ENCODE measurements at regions not wholly inside any gene's neighbourhood (a gene's known extent, or its start where the extent isn't known, plus 50 kb on each side); places are given as distances from the start of the nearest gene placed in this dataset.

GRCh38 chr9:27625751-27626150, 52.5 kb upstream of the C9orf72 start:
- ChIA-PET CTCF (no interaction called here), POLR2A (no interaction called here)
- Mint-ChIP-seq H3K27me3 (no peaks in the 10 kb centered on the region), H3K4me1 (no peaks in the 10 kb centered on the region), H3K9me3 (no peaks in the 10 kb centered on the region), H3K27ac (no peak overlapping the region), H3K4me3 (no peak overlapping the region), H3K36me3 (ENCODE audit: low read depth) (no peaks in the 10 kb centered on the region)
- no peak for DNase-seq

DNA sequence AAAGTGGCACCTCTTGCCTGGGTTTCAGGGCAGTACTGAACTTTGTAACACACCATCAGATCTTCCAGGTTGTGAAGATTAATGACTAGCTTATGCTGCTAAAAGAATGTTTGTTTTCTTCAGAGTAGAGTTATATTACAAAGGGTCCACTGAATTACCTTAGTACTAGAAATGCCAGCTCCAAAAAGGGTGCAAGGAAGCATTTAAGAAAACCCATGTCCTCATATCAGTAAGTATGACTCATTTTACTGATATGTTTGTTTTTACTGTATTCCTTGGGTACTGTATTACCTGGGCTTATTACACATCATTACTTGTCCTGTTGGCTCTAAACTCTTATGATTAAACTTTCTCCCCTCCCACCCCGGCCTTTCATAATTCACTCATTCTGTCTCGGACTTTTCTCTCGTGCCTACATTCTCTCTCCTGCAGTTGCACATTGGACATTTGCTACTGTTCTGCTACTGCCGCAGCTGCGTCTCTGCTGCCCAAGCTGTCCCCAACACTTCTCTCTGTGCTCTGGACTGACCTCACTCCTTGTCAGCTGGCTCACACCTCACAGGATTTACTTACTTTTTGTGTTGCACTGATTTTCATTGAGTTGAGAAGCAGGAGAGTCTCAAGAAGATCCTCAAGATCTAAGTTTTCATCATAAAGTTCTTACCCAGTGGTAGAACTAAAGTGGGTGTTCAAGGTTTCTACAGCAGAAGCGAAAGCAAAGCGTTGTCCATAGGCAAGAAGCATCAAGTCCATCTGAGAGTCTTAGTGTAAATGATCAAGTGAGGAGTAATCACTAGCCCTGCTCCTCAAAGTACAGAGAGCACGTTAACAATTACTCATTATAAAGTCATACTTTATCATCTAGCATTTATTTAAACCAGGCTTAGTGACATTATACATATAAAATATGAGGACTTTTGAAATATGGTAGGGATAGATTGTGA, 53.2 kb upstream of the C9orf72 start:
- no peak overlapping the region for H3K27ac Mint-ChIP-seq
- no peak for DNase-seq
- ChIA-PET POLR2A (no interaction called here), CTCF (no interaction called here)
- H3K4me3 Mint-ChIP-seq, result no peak overlapping the region
- no peaks in the 10 kb centered on the region for H3K4me1 Mint-ChIP-seq
- H3K9me3 Mint-ChIP-seq, result no peaks in the 10 kb centered on the region
- H3K36me3 Mint-ChIP-seq (ENCODE audit: low read depth), result no peaks in the 10 kb centered on the region
- peaks cover 4% of the 10 kb centered on the region for H3K27me3 Mint-ChIP-seq

DNA sequence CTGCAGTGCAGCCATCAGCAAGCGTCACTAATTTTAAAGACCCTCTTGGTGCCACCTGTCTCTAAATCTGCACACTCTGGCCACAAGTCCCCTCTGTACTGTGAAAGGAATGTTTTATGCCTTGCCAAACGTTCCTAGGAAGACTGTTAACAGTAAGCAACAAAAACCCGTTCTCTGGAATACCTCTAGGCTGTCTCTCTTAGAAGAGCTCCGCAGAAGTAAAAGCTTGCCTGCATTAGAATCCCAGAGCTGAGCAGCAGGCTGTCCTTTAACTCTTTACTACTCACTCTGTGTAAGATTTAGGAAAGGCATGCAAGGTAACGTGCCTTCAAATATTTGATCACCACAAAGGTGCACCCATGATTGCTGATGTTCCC, 53.9 kb upstream of the C9orf72 start:
- Mint-ChIP-seq H3K4me3 (no peak overlapping the region), H3K36me3 (ENCODE audit: low read depth) (no peaks in the 10 kb centered on the region), H3K9me3 (no peaks in the 10 kb centered on the region), H3K27me3 (peaks cover 6% of the 10 kb centered on the region), H3K4me1 (no peaks in the 10 kb centered on the region), H3K27ac (no peak overlapping the region)
- DNase-seq, result no peak
- POLR2A ChIA-PET, result no interaction called here
- CTCF ChIA-PET, result no interaction called here

DNA sequence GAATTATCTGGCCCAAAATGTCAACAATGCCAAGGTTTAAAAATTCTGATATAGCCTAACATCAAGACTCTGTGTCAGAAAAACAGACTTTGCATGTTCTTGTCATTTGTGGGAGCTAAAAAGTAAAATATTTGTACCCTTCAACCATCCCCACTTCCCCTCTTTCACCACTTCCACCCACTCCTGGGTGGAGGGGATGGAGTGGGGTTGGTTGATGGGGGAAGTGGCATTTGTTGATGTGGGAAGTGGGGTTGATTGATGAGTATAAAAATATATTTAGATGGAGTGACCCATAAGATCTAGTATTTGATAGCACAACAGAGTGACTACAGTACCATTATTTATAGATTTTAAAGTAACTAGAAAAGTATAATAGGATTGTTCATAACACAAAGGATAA, 55.0 kb upstream of the C9orf72 start:
- no peak overlapping the region for H3K27ac Mint-ChIP-seq
- DNase-seq, result no peak
- H3K36me3 Mint-ChIP-seq (ENCODE audit: low read depth), result no peaks in the 10 kb centered on the region
- H3K9me3 Mint-ChIP-seq, result no peaks in the 10 kb centered on the region
- CTCF ChIA-PET, result no interaction called here
- POLR2A ChIA-PET, result no interaction called here
- no peak overlapping the region for H3K4me3 Mint-ChIP-seq
- no peaks in the 10 kb centered on the region for H3K4me1 Mint-ChIP-seq
- H3K27me3 Mint-ChIP-seq, result peaks cover 6% of the 10 kb centered on the region

GRCh38 chr9:27629425-27629824, 56.1 kb upstream of the C9orf72 start:
- Mint-ChIP-seq H3K27ac (no peak overlapping the region), H3K4me1 (no peaks in the 10 kb centered on the region), H3K27me3 (peaks cover 10% of the 10 kb centered on the region), H3K36me3 (ENCODE audit: low read depth) (no peaks in the 10 kb centered on the region), H3K4me3 (no peak overlapping the region), H3K9me3 (no peaks in the 10 kb centered on the region)
- CTCF ChIA-PET, result interaction anchor here (1.2 kb wide), 1 partner anchor 10 kb away, joined by 3 read pairs; no protein-coding TSS in a partner anchor
- DNase-seq, result no peak
- POLR2A ChIA-PET, result no interaction called here

- H3K4me3 Mint-ChIP-seq, result no peak overlapping the region
- no peak for DNase-seq
- no peaks in the 10 kb centered on the region for H3K36me3 Mint-ChIP-seq (ENCODE audit: low read depth)
- peaks cover 10% of the 10 kb centered on the region for H3K27me3 Mint-ChIP-seq
- H3K4me1 Mint-ChIP-seq, result no peaks in the 10 kb centered on the region
- H3K9me3 Mint-ChIP-seq, result no peaks in the 10 kb centered on the region
- ChIA-PET CTCF (interaction anchor here (0.9 kb wide), 1 partner anchor 14 kb away, joined by 3 read pairs; no protein-coding TSS in a partner anchor), POLR2A (no interaction called here)
- H3K27ac Mint-ChIP-seq, result no peak overlapping the region
Observed at GRCh38 chr9:27632254-27632653, 59.0 kb upstream of the C9orf72 start.

- ChIA-PET CTCF (no interaction called here), POLR2A (no interaction called here)
- H3K27ac Mint-ChIP-seq, result no peak overlapping the region
- no peak for DNase-seq
- no peaks in the 10 kb centered on the region for H3K4me1 Mint-ChIP-seq
- H3K4me3 Mint-ChIP-seq, result no peak overlapping the region
- no peaks in the 10 kb centered on the region for H3K9me3 Mint-ChIP-seq
- peaks cover 10% of the 10 kb centered on the region for H3K27me3 Mint-ChIP-seq
- no peaks in the 10 kb centered on the region for H3K36me3 Mint-ChIP-seq (ENCODE audit: low read depth)
Observed at GRCh38 chr9:27633764-27634163, 60.5 kb upstream of the C9orf72 start.

DNA sequence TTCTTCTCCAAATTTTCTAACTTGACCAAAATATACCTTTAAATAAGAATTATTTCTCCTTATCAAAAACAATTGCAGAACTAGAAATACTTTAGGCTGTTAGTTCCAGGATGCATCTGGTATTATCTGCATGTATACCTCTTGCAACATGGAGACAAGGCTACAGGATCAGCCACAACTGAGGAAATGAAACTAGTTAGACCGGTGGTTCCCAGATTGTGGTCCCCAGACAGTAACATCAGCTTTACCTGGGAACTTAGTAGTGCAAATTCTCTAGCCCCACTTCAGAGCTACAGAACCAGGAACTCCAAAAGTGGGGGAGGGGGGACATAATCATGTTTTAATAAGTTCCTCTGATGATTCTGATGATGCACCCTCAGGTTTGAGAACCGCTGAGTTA, 61.6 kb upstream of the C9orf72 start:
- H3K9me3 Mint-ChIP-seq, result no peaks in the 10 kb centered on the region
- ChIA-PET POLR2A (no interaction called here), CTCF (interaction anchor here (0.7 kb wide), 1 partner anchor 1091 kb away, joined by 3 read pairs; no protein-coding TSS in a partner anchor)
- H3K4me3 Mint-ChIP-seq, result no peak overlapping the region
- H3K36me3 Mint-ChIP-seq (ENCODE audit: low read depth), result no peaks in the 10 kb centered on the region
- H3K27me3 Mint-ChIP-seq, result peaks cover 10% of the 10 kb centered on the region
- H3K27ac Mint-ChIP-seq, result no peak overlapping the region
- DNase-seq, result no peak
- no peaks in the 10 kb centered on the region for H3K4me1 Mint-ChIP-seq

DNA sequence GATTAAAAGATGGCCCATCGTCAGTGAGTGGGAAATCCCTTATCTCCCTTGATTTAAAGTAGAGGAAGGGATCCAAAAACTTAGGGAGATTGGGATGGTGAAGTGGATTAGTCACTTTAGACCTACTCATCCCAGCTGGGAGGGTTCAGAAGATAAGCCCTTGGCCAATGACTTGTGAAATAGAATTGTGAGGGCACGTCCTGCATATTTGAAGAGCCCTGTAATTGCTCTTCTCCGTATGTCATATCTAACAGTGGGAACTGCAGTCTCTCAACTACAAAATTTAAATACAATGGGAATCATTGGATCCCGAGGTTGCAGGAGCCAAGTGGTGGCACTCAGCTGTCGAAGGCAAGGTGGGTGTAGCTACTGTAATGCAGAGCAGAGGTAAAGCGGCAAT, 65.4 kb upstream of the C9orf72 start:
- Mint-ChIP-seq H3K27ac (no peak overlapping the region), H3K4me1 (no peaks in the 10 kb centered on the region), H3K4me3 (no peak overlapping the region), H3K27me3 (peaks cover 1% of the 10 kb centered on the region), H3K9me3 (no peaks in the 10 kb centered on the region), H3K36me3 (ENCODE audit: low read depth) (no peaks in the 10 kb centered on the region)
- DNase-seq, result no peak
- ChIA-PET CTCF (no interaction called here), POLR2A (no interaction called here)

- H3K27ac Mint-ChIP-seq, result no peak overlapping the region
- CTCF ChIA-PET, result interaction anchor here (0.9 to 1.2 kb wide), 2 partner anchors 12 to 13 kb away, joined by 3 read pairs; no protein-coding TSS in a partner anchor
- H3K9me3 Mint-ChIP-seq, result no peaks in the 10 kb centered on the region
- H3K4me1 Mint-ChIP-seq, result no peaks in the 10 kb centered on the region
- no peak for DNase-seq
- POLR2A ChIA-PET, result no interaction called here
- peaks cover 8% of the 10 kb centered on the region for H3K27me3 Mint-ChIP-seq
- H3K36me3 Mint-ChIP-seq (ENCODE audit: low read depth), result no peaks in the 10 kb centered on the region
- no peak overlapping the region for H3K4me3 Mint-ChIP-seq
Observed at GRCh38 chr9:27645161-27645840, 72.0 kb upstream of the C9orf72 start.

DNA sequence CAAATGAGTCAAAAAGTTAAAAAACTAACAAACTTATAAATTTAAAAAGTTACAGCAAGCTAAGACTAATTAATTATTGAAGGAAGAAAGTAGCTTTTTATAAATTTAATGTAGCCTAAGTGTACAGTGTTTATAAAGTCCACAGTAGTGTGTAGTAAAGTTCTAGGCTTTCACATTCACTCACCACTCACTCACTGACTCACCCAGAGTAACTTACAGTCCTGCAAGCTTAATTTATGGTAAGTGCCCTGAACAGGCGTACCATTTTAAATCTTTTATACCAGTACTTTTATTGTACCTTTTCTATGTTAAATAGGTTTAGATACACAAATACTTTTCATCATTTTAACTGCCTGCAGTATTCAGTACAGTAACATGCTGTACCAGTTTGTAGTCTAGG, 80.0 kb upstream of the C9orf72 start:
- H3K36me3 Mint-ChIP-seq (ENCODE audit: low read depth), result no peaks in the 10 kb centered on the region
- no peak overlapping the region for H3K27ac Mint-ChIP-seq
- no peaks in the 10 kb centered on the region for H3K9me3 Mint-ChIP-seq
- CTCF ChIA-PET, result no interaction called here
- no peak for DNase-seq
- POLR2A ChIA-PET, result no interaction called here
- H3K4me1 Mint-ChIP-seq, result no peaks in the 10 kb centered on the region
- H3K4me3 Mint-ChIP-seq, result no peak overlapping the region
- H3K27me3 Mint-ChIP-seq, result peaks cover 3% of the 10 kb centered on the region

DNA sequence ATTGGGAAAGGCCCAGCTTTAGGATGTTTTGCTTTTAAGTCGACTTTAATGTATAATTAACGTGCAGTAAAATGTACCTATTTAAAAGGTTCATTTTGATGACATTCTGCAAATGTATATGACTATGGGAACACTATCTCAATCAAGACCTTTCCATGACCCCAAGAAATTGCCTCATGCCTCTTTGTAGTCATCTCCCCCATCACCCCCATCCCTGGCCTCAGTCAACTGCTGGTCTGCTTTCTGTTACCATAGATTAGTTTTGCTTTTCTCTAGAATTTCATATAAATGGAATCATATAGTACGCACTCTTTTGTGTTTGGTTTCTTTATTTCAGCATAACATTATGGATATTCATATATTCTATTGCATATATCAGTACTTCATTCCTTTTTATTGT, 80.7 kb upstream of the C9orf72 start:
- H3K4me3 Mint-ChIP-seq, result no peak overlapping the region
- DNase-seq, result no peak
- ChIA-PET CTCF (no interaction called here), POLR2A (no interaction called here)
- no peak overlapping the region for H3K27ac Mint-ChIP-seq
- no peaks in the 10 kb centered on the region for H3K27me3 Mint-ChIP-seq
- H3K36me3 Mint-ChIP-seq (ENCODE audit: low read depth), result no peaks in the 10 kb centered on the region
- no peaks in the 10 kb centered on the region for H3K4me1 Mint-ChIP-seq
- H3K9me3 Mint-ChIP-seq, result no peaks in the 10 kb centered on the region

- H3K27ac Mint-ChIP-seq, result no peak overlapping the region
- no peak overlapping the region for H3K4me3 Mint-ChIP-seq
- H3K4me1 Mint-ChIP-seq, result no peaks in the 10 kb centered on the region
- no peak for DNase-seq
- ChIA-PET CTCF (no interaction called here), POLR2A (no interaction called here)
- no peaks in the 10 kb centered on the region for H3K9me3 Mint-ChIP-seq
- H3K27me3 Mint-ChIP-seq, result no peaks in the 10 kb centered on the region
- no peaks in the 10 kb centered on the region for H3K36me3 Mint-ChIP-seq (ENCODE audit: low read depth)
Observed at GRCh38 chr9:27654629-27655285, 81.5 kb upstream of the C9orf72 start.

Data from activated CD4-positive, alpha-beta T cell treated with anti-CD3 and anti-CD28 coated beads, Interleukin-2, amount 10 ng/mL, durations not matched to agents 7 days and 5 days (primary cell).